ENCODE measurements at regions not wholly inside any gene's neighbourhood (a gene's known extent, or its start where the extent isn't known, plus 50 kb on each side); places are given as distances from the start of the nearest gene placed in this dataset.

DNA sequence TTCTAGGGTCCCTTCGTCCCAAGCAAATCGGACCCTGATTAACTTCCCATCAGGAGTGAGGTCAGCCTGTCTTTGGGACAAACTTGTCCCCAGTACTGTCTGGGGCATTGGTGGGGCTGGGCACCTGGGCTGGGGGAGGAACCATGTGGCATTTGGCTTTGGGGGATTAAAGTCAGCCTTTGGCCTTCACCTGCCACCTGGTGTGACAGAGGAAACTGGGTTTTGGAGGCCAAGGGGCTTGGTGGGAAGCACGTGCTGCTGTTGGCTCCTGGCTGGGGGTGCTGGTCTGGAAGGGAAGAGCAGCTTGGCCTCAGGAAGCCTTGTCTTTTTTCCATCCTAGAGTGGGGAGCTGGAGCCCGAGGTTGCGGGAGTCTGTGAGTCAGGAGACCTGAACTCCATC is 78.4 kb upstream of the NECTIN1 start:
- Histone ChIP-seq H3K36me3 (ENCODE audit: control insufficient read depth, insufficient read depth, low read length) (no peaks in the 10 kb centered on the region), H3K27me3 (ENCODE audit: control insufficient read depth in 2 of 2, insufficient read depth in 2 of 2, low read length in 2 of 2) (peaks cover 0 to 51% of the 10 kb centered on the region in 2 experiments; a peak in 3 of 5 replicates)

DNA sequence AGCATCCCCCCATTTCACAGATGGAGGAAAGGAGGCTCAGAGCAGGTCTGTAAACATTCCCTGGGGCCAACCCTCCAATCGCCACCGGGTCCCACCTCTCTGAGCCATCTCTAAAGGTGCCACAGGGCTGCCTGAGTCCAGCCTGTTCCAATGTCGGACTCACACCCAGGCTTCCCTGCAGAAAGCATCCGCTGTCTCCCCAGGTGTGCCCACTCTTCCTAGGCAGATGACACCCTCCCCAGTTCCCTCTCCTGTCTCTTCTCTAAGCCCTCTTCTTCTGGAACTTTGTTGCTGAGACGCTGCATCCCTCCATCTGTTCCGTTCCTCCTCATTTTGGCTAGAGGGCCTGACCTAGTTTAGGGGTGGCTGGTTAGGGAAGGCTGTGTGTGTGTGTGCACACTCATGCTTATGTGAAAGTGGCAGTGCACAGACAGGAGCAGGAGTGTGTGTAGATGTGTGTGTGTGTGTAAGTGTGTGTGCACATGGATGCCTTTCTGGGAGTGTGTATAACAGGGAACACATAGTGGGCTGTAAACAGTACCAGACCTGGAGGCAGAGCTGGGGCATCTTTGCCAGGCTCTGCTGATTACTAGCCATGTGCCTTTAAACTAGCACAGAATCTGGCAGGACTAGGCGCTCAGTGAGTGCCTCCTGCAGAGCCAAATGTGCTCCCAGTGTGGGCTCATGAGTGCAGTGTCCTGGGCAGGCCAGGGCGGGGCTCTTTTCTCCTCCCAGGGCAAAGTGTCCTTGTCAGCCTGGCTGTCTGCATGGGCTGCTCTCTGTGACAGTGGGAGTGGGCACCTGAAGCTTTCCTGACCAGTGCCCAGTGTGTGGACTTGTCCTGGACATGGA is 77.3 kb upstream of the NECTIN1 start:
- Histone ChIP-seq H3K36me3 (ENCODE audit: control insufficient read depth, insufficient read depth, low read length) (no peaks in the 10 kb centered on the region), H3K9me3 (replicated peaks; ENCODE audit: control insufficient read depth, insufficient read depth, low read depth, low read length) (no peaks in the 10 kb centered on the region), H3K79me2 (ENCODE audit: control insufficient read depth, insufficient read depth, low read length) (no peaks in the 10 kb centered on the region), H2AFZ (ENCODE audit: low read depth, low read length) (no peak overlapping the region), H3K4me2 (ENCODE audit: insufficient read depth, low read length) (no peak overlapping the region), H3K4me1 (replicated peaks in 1 of 2; ENCODE audit: control insufficient read depth in 2 of 2, insufficient read depth in 2 of 2, low read length in 2 of 2) (no peaks in the 10 kb centered on the region; a peak in 1 of 5 replicates), H3K9ac (ENCODE audit: insufficient read depth in 1 of 2, low read depth in 2 of 2, low read length in 2 of 2) (no peak overlapping the region), H4K20me1 (replicated peaks; ENCODE audit: control insufficient read depth, insufficient read depth, low read length) (peaks cover 8% of the 10 kb centered on the region; the same call in 1 of the 2 replicates), H3K9me1 (ENCODE audit: control insufficient read depth, insufficient read depth, low read length) (no peaks in the 10 kb centered on the region), H3K27me3 (ENCODE audit: control insufficient read depth in 2 of 2, insufficient read depth in 2 of 2, low read length in 2 of 2) (peaks cover 0 to 51% of the 10 kb centered on the region in 2 experiments; a peak in 3 of 5 replicates), H3K27ac (ENCODE audit: extremely low read depth, low read depth, low read length) (no peak overlapping the region), H3K4me3 (no peak overlapping the region)
- no peak for FAIRE-seq
- ChIA-PET CTCF (ENCODE audit: low intra/inter-chr PET ratio) (no interaction called here), POLR2A (interaction anchor here (0.7 kb wide), 1 partner anchor 33 kb away, joined by 3 read pairs; no protein-coding TSS in a partner anchor)
- BruUV-seq (replicated peaks) = no TSS peak
- TF ChIP-seq CBX5 (IDR thresholded peaks at IDR 0.05; ENCODE audit: borderline replicate concordance, low read depth) (no peak), SMAD2 (IDR thresholded peaks at IDR 0.05; ENCODE audit: low read depth, low read length) (no peak), CBX2 (IDR thresholded peaks at IDR 0.05; ENCODE audit: insufficient read depth, low read length, poor library complexity, severe bottlenecking) (no peak)
- in situ Hi-C loops (cut with MboI) = no loop called here
- no peak for DNase-seq (ENCODE audit: extremely low read depth in 1 of 4, low spot score in 3 of 4)
- WGBS (ENCODE audit: insufficient coverage, low coverage, missing lambda C conversion rate) = 1% methylated on average over 7 of the region's 8 CpGs
- intact Hi-C loops (cut with micrococcal nuclease) = no loop called here
- no peak for ATAC-seq

More for the DNA sequence above, 78.4 kb upstream of the NECTIN1 start:
- POLR2A ChIA-PET = interaction anchor here (0.6 to 0.7 kb wide), 3 partner anchors 55 to 252 kb away, joined by 3 read pairs; no protein-coding TSS in a partner anchor
- Histone ChIP-seq H3K4me2 (ENCODE audit: insufficient read depth, low read length) (no peak overlapping the region), H3K4me3 (no peak overlapping the region), H4K20me1 (replicated peaks; ENCODE audit: control insufficient read depth, insufficient read depth, low read length) (peaks cover 8% of the 10 kb centered on the region; the same call in 1 of the 2 replicates), H3K4me1 (replicated peaks in 1 of 2; ENCODE audit: control insufficient read depth in 2 of 2, insufficient read depth in 2 of 2, low read length in 2 of 2) (no peaks in the 10 kb centered on the region; a peak in 1 of 5 replicates), H3K9me1 (ENCODE audit: control insufficient read depth, insufficient read depth, low read length) (no peaks in the 10 kb centered on the region), H3K9me3 (replicated peaks; ENCODE audit: control insufficient read depth, insufficient read depth, low read depth, low read length) (no peaks in the 10 kb centered on the region), H3K9ac (ENCODE audit: insufficient read depth in 1 of 2, low read depth in 2 of 2, low read length in 2 of 2) (no peak overlapping the region), H2AFZ (ENCODE audit: low read depth, low read length) (no peak overlapping the region), H3K27ac (ENCODE audit: extremely low read depth, low read depth, low read length) (no peak overlapping the region), H3K79me2 (ENCODE audit: control insufficient read depth, insufficient read depth, low read length) (no peaks in the 10 kb centered on the region)
- in situ Hi-C loops (cut with MboI) (no loop called here), intact Hi-C loops (cut with micrococcal nuclease) (no loop called here)
- BruUV-seq (replicated peaks) = no TSS peak
- CTCF ChIA-PET (ENCODE audit: low intra/inter-chr PET ratio) = no interaction called here
- DNase-seq (ENCODE audit: extremely low read depth in 1 of 4, low spot score in 3 of 4) (no peak), FAIRE-seq (no peak), ATAC-seq (no peak)
- 0% methylated on average over 5 of the region's 5 CpGs for WGBS (ENCODE audit: insufficient coverage, low coverage, missing lambda C conversion rate)
- TF ChIP-seq ZNF766 (CRISPR knock-in tag; conservative IDR thresholded peaks at IDR 0.05) = no peak
- TF ChIP-seq ETS2 (tag; IDR thresholded peaks at IDR 0.05; ENCODE audit: borderline replicate concordance, poor library complexity, severe bottlenecking) = no peak
- TF ChIP-seq HMG20A (CRISPR knock-in tag; conservative IDR thresholded peaks at IDR 0.05) = no peak
- no peak for TF ChIP-seq MECOM (CRISPR knock-in tag; IDR thresholded peaks at IDR 0.05)
- TF ChIP-seq GATAD2A (IDR thresholded peaks at IDR 0.05) = no peak
- TF ChIP-seq RB1 (IDR thresholded peaks at IDR 0.05; ENCODE audit: low read depth) = no peak
- TF ChIP-seq JUNB (CRISPR knock-in tag; conservative IDR thresholded peaks at IDR 0.05) = no peak

Data from K562 (cell line).